ENCODE measurements at regions not wholly inside any gene's neighbourhood (a gene's known extent, or its start where the extent isn't known, plus 50 kb on each side); places are given as distances from the start of the nearest gene placed in this dataset.

DNA sequence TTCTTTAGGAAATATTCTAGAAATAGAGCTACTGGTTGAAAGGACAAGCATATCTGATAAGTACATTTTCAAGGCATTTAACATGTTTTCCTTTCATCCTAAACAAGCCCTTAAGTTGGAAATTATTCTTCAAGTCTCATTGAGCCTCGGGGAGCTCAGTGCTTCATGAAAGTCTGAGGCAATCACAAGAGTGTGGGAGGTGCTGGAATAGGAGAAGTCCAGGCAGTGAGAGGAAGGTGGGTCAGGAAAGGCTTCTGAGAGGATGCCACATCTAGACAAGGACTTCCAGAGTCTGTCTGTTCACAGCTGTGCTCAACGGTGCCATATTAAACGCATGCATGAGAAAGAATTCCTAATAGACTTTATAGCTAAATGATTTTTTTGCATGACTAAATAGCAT, 69.8 kb downstream of the CD83 start:
- Mint-ChIP-seq H3K36me3 (ENCODE audit: unreplicated experiment) (no peaks in the 10 kb centered on the region), H3K4me1 (ENCODE audit: low read depth, unreplicated experiment) (no peaks in the 10 kb centered on the region), H3K27me3 (ENCODE audit: unreplicated experiment) (peaks cover 1% of the 10 kb centered on the region), H3K27ac (ENCODE audit: unreplicated experiment) (no peak overlapping the region), H3K9me3 (ENCODE audit: unreplicated experiment) (no peaks in the 10 kb centered on the region), H3K4me3 (ENCODE audit: unreplicated experiment) (no peak overlapping the region)
- no peak for DNase-seq
- no peak for TF ChIP-seq CTCF (IDR thresholded peaks at IDR 0.05; ENCODE audit: partially characterized antibody, unreplicated experiment)

- TF ChIP-seq CTCF (IDR thresholded peaks at IDR 0.05; ENCODE audit: partially characterized antibody, unreplicated experiment) = no peak
- Mint-ChIP-seq H3K9me3 (ENCODE audit: unreplicated experiment) (no peaks in the 10 kb centered on the region), H3K4me3 (ENCODE audit: unreplicated experiment) (no peak overlapping the region), H3K36me3 (ENCODE audit: unreplicated experiment) (no peaks in the 10 kb centered on the region), H3K27ac (ENCODE audit: unreplicated experiment) (no peak overlapping the region), H3K4me1 (ENCODE audit: low read depth, unreplicated experiment) (peaks cover 2% of the 10 kb centered on the region), H3K27me3 (ENCODE audit: unreplicated experiment) (peaks cover 1% of the 10 kb centered on the region)
- DNase-seq = no peak
Measured at GRCh38 chr6:14189074-14189473, 71.5 kb downstream of the CD83 start.

GRCh38 chr6:14190191-14190928, 72.8 kb downstream of the CD83 start:
- no peak for DNase-seq
- no peak for TF ChIP-seq CTCF (IDR thresholded peaks at IDR 0.05; ENCODE audit: partially characterized antibody, unreplicated experiment)
- no peaks in the 10 kb centered on the region for H3K9me3 Mint-ChIP-seq (ENCODE audit: unreplicated experiment)
- peaks cover 1% of the 10 kb centered on the region for H3K27me3 Mint-ChIP-seq (ENCODE audit: unreplicated experiment)
- no peak overlapping the region for H3K27ac Mint-ChIP-seq (ENCODE audit: unreplicated experiment)
- no peaks in the 10 kb centered on the region for H3K36me3 Mint-ChIP-seq (ENCODE audit: unreplicated experiment)
- peaks cover 2% of the 10 kb centered on the region for H3K4me1 Mint-ChIP-seq (ENCODE audit: low read depth, unreplicated experiment)
- no peak overlapping the region for H3K4me3 Mint-ChIP-seq (ENCODE audit: unreplicated experiment)

DNA sequence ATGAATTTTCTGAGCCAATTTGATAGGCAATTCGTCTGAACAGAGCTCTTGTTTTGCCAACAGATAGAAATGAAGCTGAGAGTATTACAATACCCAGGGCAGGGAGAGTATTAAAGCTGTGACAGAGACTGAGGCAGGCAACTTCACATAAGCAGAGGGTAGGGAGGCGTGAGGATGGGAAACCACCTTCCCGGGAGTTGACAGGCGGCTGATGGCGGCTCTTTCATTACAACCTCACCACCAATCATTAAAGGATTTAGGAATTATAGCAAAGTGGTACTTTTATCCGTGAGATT, 73.3 kb downstream of the CD83 start:
- Mint-ChIP-seq H3K4me1 (ENCODE audit: low read depth, unreplicated experiment) (peaks cover 2% of the 10 kb centered on the region), H3K36me3 (ENCODE audit: unreplicated experiment) (no peaks in the 10 kb centered on the region), H3K4me3 (ENCODE audit: unreplicated experiment) (no peak overlapping the region), H3K27me3 (ENCODE audit: unreplicated experiment) (peaks cover 1% of the 10 kb centered on the region), H3K9me3 (ENCODE audit: unreplicated experiment) (no peaks in the 10 kb centered on the region), H3K27ac (ENCODE audit: unreplicated experiment) (no peak overlapping the region)
- no peak for DNase-seq
- no peak for TF ChIP-seq CTCF (IDR thresholded peaks at IDR 0.05; ENCODE audit: partially characterized antibody, unreplicated experiment)

GRCh38 chr6:14191761-14192160, 74.2 kb downstream of the CD83 start:
- Mint-ChIP-seq H3K36me3 (ENCODE audit: unreplicated experiment) (no peaks in the 10 kb centered on the region), H3K27ac (ENCODE audit: unreplicated experiment) (no peak overlapping the region), H3K4me1 (ENCODE audit: low read depth, unreplicated experiment) (peaks cover 2% of the 10 kb centered on the region), H3K4me3 (ENCODE audit: unreplicated experiment) (no peak overlapping the region), H3K27me3 (ENCODE audit: unreplicated experiment) (peaks cover 1% of the 10 kb centered on the region), H3K9me3 (ENCODE audit: unreplicated experiment) (no peaks in the 10 kb centered on the region)
- no peak for TF ChIP-seq CTCF (IDR thresholded peaks at IDR 0.05; ENCODE audit: partially characterized antibody, unreplicated experiment)
- no peak for DNase-seq

Data from glutamatergic neuron (in vitro differentiated cells).